ENCODE measurements at regions not wholly inside any gene's neighbourhood (a gene's known extent, or its start where the extent isn't known, plus 50 kb on each side); places are given as distances from the start of the nearest gene placed in this dataset.

DNA sequence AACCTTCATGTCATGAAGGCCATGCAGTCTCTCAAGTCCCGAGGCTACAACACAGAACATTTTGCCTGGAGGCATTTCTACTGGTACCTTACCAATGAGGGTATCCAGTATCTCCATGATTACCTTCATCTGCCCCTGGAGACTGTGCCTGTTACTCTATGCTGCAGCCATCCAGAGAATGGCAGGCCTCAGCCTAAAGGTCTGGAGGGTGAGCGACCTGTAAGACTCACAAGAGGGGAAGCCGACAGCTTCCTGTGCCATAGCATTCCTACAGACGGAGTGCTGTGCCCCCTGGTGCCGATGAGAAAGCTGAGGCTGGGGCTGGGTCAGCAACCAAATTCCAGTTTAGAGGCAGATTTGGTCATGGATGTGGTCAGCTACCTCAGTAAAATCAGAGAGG lies 51.3 kb upstream of the CADPS start:
- no peak overlapping the region for H3K4me3 ChIP-seq (ENCODE audit: low read depth, low read length)
- no peak for DNase-seq (ENCODE audit: low read depth)
- TF ChIP-seq, protein P1, sequence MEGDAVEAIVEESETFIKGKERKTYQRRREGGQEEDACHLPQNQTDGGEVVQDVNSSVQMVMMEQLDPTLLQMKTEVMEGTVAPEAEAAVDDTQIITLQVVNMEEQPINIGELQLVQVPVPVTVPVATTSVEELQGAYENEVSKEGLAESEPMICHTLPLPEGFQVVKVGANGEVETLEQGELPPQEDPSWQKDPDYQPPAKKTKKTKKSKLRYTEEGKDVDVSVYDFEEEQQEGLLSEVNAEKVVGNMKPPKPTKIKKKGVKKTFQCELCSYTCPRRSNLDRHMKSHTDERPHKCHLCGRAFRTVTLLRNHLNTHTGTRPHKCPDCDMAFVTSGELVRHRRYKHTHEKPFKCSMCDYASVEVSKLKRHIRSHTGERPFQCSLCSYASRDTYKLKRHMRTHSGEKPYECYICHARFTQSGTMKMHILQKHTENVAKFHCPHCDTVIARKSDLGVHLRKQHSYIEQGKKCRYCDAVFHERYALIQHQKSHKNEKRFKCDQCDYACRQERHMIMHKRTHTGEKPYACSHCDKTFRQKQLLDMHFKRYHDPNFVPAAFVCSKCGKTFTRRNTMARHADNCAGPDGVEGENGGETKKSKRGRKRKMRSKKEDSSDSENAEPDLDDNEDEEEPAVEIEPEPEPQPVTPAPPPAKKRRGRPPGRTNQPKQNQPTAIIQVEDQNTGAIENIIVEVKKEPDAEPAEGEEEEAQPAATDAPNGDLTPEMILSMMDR (IDR thresholded peaks at IDR 0.05; ENCODE audit: insufficient read depth, low read depth, low read length, missing control alignments): no peak

DNA sequence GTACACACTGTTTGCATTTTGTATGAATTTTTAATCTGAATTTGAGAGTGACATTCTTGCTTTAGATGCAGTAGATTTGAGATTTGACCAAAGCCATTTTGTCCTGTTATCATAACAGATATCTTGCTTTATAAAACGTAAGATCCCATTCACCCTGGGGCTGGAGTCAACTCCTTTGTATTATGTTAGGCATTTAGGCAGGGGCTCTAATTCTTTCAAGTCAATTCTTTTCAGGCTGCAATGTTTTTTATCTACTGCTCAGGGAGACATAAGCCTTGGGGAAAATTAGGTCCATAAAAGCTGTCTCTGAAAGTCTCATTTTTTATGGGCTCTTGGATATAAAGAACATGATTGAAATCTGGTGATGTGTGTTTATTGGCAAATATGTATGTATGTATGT lies 53.0 kb upstream of the CADPS start:
- no peak overlapping the region for H3K4me3 ChIP-seq (ENCODE audit: low read depth, low read length)
- DNase-seq (ENCODE audit: low read depth): no peak
- TF ChIP-seq, protein P1 (IDR thresholded peaks at IDR 0.05; ENCODE audit: insufficient read depth, low read depth, low read length, missing control alignments): no peak

DNA sequence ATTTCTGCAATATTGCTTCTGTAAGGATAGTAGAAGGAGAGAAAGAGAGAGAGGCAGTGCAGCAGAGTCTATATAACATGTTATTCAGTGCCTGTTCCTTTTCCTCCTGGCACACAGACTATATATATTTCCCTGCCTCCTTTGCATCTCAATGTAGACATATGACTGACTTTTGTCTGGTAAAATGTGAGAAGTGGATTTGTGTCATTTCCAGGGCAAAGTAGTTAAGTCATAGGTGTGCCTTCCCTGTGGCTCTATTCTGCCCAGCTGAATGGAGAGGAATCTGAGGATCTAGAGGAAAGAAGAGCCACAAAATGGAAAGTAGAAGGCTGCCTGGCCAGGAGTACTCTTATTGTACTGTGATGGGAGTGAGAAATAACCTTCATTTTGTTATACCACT lies 54.6 kb upstream of the CADPS start:
- TF ChIP-seq, protein P1 (IDR thresholded peaks at IDR 0.05; ENCODE audit: insufficient read depth, low read depth, low read length, missing control alignments): no peak
- no peak overlapping the region for H3K4me3 ChIP-seq (ENCODE audit: low read depth, low read length)

DNA sequence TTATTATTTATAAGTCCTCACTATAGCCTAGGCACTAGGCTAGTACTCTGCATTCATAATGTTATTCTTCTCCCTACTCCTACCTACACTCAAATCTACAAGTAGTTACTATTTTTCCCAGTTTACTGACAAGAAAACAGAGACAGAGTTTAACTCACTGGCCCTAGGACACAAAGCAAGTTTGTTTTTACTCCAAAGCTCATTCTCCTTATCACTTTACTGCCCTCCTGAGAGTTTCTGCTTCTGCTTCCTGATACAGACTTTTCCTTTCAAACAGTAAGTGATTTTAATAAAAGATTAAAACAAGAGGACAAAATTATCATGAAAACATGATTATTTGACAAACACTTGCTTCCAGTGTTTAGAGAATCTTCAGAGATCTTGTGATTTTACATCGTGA lies 60.6 kb upstream of the CADPS start:
- TF ChIP-seq, protein P1 (IDR thresholded peaks at IDR 0.05; ENCODE audit: insufficient read depth, low read depth, low read length, missing control alignments): no peak
- no peak for DNase-seq (ENCODE audit: low read depth)
- H3K4me3 ChIP-seq (ENCODE audit: low read depth, low read length): no peak overlapping the region

More for the DNA sequence above, 54.6 kb upstream of the CADPS start:
- no peak for DNase-seq (ENCODE audit: low read depth)

DNA sequence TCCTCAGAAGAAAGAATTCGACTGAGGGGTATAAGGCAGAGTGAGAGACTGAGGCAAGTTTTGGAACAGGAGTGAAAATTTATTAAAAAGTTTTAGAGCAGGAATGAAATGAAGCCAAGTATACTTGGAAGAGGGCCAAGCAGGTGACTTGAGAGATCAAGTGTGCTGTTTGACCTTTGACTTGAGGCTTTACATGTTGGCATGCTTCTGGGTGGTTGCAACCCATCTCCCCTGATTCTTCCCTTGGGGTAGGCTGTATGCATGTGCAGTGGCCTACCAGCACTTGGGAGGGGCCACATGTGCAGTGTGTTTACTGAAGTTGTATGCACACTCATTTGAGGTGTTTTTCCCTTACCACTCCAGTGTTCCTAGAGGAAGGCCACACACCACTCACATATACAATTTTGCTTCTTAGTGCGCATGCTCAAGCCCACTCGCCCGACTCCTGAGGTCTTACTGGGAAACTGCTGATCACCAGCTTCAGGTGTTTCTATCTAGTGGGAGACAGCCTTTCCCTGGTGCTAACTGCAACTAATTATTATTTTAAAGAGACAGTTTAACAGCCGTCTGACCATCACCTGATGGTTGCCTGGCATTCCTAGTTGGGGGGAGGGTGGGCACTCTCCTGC lies 61.5 kb upstream of the CADPS start:
- TF ChIP-seq, protein P1 (IDR thresholded peaks at IDR 0.05; ENCODE audit: insufficient read depth, low read depth, low read length, missing control alignments): no peak
- no peak for DNase-seq (ENCODE audit: low read depth)
- no peak overlapping the region for H3K4me3 ChIP-seq (ENCODE audit: low read depth, low read length)

DNA sequence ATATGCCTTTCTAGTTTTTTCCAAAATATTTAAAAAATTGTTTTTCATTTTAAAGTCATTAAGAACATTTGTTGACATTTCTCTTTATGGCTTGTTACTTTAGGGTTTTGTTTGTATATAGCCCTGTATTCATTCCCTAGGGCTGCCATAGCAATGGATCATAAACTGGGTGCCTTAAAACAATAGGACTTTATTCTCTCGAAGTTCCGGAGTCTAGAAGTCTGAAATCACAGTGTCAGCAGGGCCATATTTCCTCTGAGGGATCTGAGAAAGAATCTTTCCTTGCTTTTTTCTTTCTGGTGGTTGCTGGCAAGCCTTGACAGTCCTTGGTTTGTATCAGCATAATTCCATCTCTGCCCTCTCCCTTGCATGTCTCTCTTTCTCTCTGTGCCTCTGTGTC lies 63.4 kb upstream of the CADPS start:
- TF ChIP-seq, protein P1 (IDR thresholded peaks at IDR 0.05; ENCODE audit: insufficient read depth, low read depth, low read length, missing control alignments): no peak
- no peak overlapping the region for H3K4me3 ChIP-seq (ENCODE audit: low read depth, low read length)
- DNase-seq (ENCODE audit: low read depth): no peak

DNA sequence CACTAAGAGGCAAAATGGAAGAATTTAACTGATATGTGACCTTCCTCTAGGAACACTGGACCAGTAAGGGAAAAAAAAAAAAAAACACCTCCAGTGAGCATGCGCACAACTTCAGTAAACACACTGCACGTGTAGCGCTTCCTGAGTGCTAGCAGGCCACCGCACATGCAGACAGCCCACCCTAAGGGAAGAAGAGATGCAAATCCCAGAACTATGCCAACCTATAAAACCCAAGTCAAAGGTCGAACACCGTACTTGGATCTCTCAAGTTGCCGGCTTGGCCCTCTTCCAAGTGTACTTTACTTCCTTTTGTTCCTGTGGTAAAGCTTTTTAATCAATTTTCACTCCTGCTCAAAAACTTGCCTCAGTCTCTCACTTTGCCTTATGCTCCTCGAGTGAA lies 64.5 kb upstream of the CADPS start:
- TF ChIP-seq, protein P1 (IDR thresholded peaks at IDR 0.05; ENCODE audit: insufficient read depth, low read depth, low read length, missing control alignments): no peak
- H3K4me3 ChIP-seq (ENCODE audit: low read depth, low read length): no peak overlapping the region
- DNase-seq (ENCODE audit: low read depth): no peak
